ENCODE measurements at regions not wholly inside any gene's neighbourhood (a gene's known extent, or its start where the extent isn't known, plus 50 kb on each side); places are given as distances from the start of the nearest gene placed in this dataset.

- TF ChIP-seq CTCF (conservative IDR thresholded peaks at IDR 0.05 in 1 of 2, IDR thresholded peaks at IDR 0.05 in 1 of 2; ENCODE audit: low read depth in 1 of 2, low read length in 2 of 2) (no peak), EZH2 (IDR thresholded peaks at IDR 0.05; ENCODE audit: low read length, missing control alignments) (no peak)
Observed at GRCh38 chr12:107635139-107635538, 50.5 kb upstream of the PWP1 start.

All from fibroblast of lung (primary cell).